LNCaP clone FGC (cell line): ENCODE measurements at regions not wholly inside any gene's neighbourhood (a gene's known extent, or its start where the extent isn't known, plus 50 kb on each side); places are given as distances from the start of the nearest gene placed in this dataset.

Experiments
- DNase-seq: peaks from one replicate; pipeline ENCODE4 v3.0.0-alpha.2; 2011; ENCODE audit warnings: low read depth
- H3K4me3 ChIP-seq: 2 replicates; pipeline ENCODE4 v1.5.1; 2011; ENCODE audit warnings: mild to moderate bottlenecking, low read depth, low read length, control low read depth
- CTCF ChIP-seq: IDR thresholded peaks from 2 replicates; pipeline ENCODE4 v1.5.1; 2012; ENCODE audit warnings: mild to moderate bottlenecking; ENCODE audit not compliant: control insufficient read depth, insufficient read depth; ENCODE audit errors: extremely low read depth

GRCh38 chr17:69620363-69620762 is 205.9 kb downstream of the MAP2K6 start:
- no peak overlapping the region for H3K4me3 ChIP-seq
- TF ChIP-seq CTCF: no peak
- no peak for DNase-seq

- TF ChIP-seq CTCF: no peak
- no peak overlapping the region for H3K4me3 ChIP-seq
- DNase-seq: no peak
Measured at GRCh38 chr17:69625474-69625873, 211.0 kb downstream of the MAP2K6 start.

DNA sequence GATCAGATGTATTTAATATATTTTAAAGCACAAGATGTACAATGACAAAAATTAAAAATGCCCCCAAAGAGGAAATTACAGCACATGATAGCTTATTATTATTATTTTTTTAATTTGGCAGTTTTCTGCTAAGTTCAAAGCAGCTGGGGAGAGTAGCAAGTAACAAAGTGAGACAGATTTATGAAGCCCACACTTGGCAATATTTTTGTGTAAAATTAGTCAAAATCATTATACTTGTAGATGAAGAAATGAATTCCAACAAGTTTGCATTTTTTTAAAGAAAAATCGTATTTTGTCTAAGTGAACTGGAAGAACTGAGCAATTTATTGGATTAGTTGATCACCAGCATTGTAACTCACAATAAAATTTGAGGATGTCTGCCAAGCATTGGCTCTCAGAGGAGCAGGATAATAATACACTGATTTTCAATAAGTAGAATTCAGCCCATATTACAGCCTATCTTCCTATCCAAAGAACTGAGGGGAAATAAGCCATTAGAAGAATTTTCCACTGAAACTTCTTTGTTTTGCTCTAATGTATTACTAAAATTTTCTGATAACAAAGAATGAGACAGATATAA is 215.6 kb downstream of the MAP2K6 start:
- H3K4me3 ChIP-seq: no peak overlapping the region
- TF ChIP-seq CTCF: no peak
- DNase-seq: no peak

DNA sequence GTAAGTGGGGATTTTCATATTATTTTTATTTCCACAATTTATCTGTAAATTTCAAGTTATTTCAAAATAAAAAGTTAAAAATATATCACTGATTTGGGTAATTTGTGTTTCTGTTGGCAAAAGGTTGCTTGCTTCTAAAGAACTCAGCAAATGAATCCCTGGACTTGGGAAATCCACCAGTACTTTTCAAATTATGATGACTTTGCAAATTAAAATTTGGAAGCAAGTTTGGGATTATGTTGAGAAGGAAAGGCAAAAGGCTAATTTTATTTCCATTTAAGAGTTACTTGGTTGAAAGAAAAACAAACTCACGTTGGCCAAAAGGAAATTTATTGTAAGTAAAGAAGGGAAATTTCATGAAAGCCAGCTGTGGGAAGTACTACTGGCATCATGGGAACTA is 220.3 kb downstream of the MAP2K6 start:
- H3K4me3 ChIP-seq: no peak overlapping the region
- TF ChIP-seq CTCF: no peak
- no peak for DNase-seq

GRCh38 chr17:69637446-69638156 is 223.1 kb downstream of the MAP2K6 start:
- DNase-seq: no peak
- H3K4me3 ChIP-seq: no peak overlapping the region
- TF ChIP-seq CTCF: no peak

- DNase-seq: no peak
- TF ChIP-seq CTCF: no peak
- H3K4me3 ChIP-seq: no peak overlapping the region
Measured at GRCh38 chr17:69639096-69639495, 224.6 kb downstream of the MAP2K6 start.

DNA sequence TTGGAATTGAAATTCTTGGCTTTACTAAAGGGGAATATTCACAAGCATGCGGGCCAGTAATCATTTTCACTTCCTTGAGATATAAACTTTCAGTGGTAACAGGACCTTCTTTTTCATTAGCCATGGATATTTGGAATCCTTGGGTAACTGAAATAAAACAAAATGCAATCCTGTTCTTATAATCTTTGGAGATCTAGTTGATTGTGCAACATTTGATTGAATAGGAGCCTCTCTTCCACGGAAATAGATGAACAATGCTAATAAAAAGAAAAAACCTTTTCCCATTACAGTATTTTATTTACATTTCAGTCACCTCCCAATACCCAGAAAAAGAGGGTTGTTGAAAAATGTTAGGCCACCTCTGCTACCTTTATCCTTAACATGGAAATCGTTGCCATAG is 225.6 kb downstream of the MAP2K6 start:
- no peak for TF ChIP-seq CTCF
- no peak overlapping the region for H3K4me3 ChIP-seq
- DNase-seq: no peak
